HUDEP-2 (cell line): ENCODE measurements at regions not wholly inside any gene's neighbourhood (a gene's known extent, or its start where the extent isn't known, plus 50 kb on each side); places are given as distances from the start of the nearest gene placed in this dataset.
A peak's percentile ranks its signal among the peaks of the same experiment; 100 is the strongest.

Source experiments
- DNase-seq, 76 experiments: peaks; one replicate each; lab custom pipeline; 2025; ENCODE audit not compliant: unreplicated experiment in 76 of 76; lab: John Stamatoyannopoulos, UW

- no peak for DNase-seq
Measured at GRCh38 chr2:12928197-12928774, 211.6 kb downstream of the TRIB2 start.

GRCh38 chr2:12928775-12929401, 212.2 kb downstream of the TRIB2 start:
- no peak for DNase-seq

GRCh38 chr2:12929758-12930157, 213.0 kb downstream of the TRIB2 start:
- DNase-seq, result no peak

GRCh38 chr2:12930391-12930790, 213.7 kb downstream of the TRIB2 start:
- no peak for DNase-seq

GRCh38 chr2:12931186-12931844, 214.6 kb downstream of the TRIB2 start:
- peak in 2 of 76 experiments; percentile 2 to 6 for DNase-seq

- no peak for DNase-seq
Measured at GRCh38 chr2:12932192-12932591, 215.5 kb downstream of the TRIB2 start.

- no peak for DNase-seq
Measured at GRCh38 chr2:12934146-12934756, 217.5 kb downstream of the TRIB2 start.

- no peak for DNase-seq
Measured at GRCh38 chr2:12935222-12935621, 218.5 kb downstream of the TRIB2 start.

GRCh38 chr2:12935796-12936195, 219.1 kb downstream of the TRIB2 start:
- no peak for DNase-seq

GRCh38 chr2:12941203-12941602, 224.5 kb downstream of the TRIB2 start:
- no peak for DNase-seq

GRCh38 chr2:12948231-12948960, 231.7 kb downstream of the TRIB2 start:
- no peak for DNase-seq

- no peak for DNase-seq
Measured at GRCh38 chr2:12948961-12949353, 232.2 kb downstream of the TRIB2 start.

- no peak for DNase-seq
Measured at GRCh38 chr2:12949406-12949805, 232.7 kb downstream of the TRIB2 start.

GRCh38 chr2:12950174-12950573, 233.4 kb downstream of the TRIB2 start:
- DNase-seq, result no peak

GRCh38 chr2:12950957-12951656, 234.4 kb downstream of the TRIB2 start:
- no peak for DNase-seq

GRCh38 chr2:12951657-12951973, 234.9 kb downstream of the TRIB2 start:
- DNase-seq, result no peak

- DNase-seq, result no peak
Measured at GRCh38 chr2:12953596-12953995, 236.9 kb downstream of the TRIB2 start.

- no peak for DNase-seq
Measured at GRCh38 chr2:12955864-12956263, 239.1 kb downstream of the TRIB2 start.

GRCh38 chr2:12957251-12957650, 240.5 kb downstream of the TRIB2 start:
- DNase-seq, result no peak

GRCh38 chr2:12959935-12960334, 243.2 kb downstream of the TRIB2 start:
- DNase-seq, result no peak

GRCh38 chr2:12960671-12961070, 243.9 kb downstream of the TRIB2 start:
- DNase-seq, result no peak
